ENCODE measurements at regions not wholly inside any gene's neighbourhood (a gene's known extent, or its start where the extent isn't known, plus 50 kb on each side); places are given as distances from the start of the nearest gene placed in this dataset.

- TF ChIP-seq MAX (IDR thresholded peaks at IDR 0.05; ENCODE audit: low read depth, low read length) (no peak), CTCF (IDR thresholded peaks at IDR 0.05; ENCODE audit: low read depth, low read length) (no peak), POLR2A (IDR thresholded peaks at IDR 0.05; ENCODE audit: extremely low read depth, insufficient read length) (no peak), MYC (IDR thresholded peaks at IDR 0.05; ENCODE audit: low read depth, low read length) (no peak)
- no peak overlapping the region for H3K4me3 ChIP-seq (ENCODE audit: low read depth, low read length)
- DNase-seq (ENCODE audit: low read depth): peak; percentile 1
Observed at GRCh38 chr19:28606269-28607032, 606.5 kb downstream of the UQCRFS1 start.

GRCh38 chr19:28605501-28606268 is 607.3 kb downstream of the UQCRFS1 start:
- no peak for DNase-seq (ENCODE audit: low read depth)
- TF ChIP-seq CTCF (IDR thresholded peaks at IDR 0.05; ENCODE audit: low read depth, low read length): no peak
- TF ChIP-seq MYC (IDR thresholded peaks at IDR 0.05; ENCODE audit: low read depth, low read length): no peak
- TF ChIP-seq POLR2A (IDR thresholded peaks at IDR 0.05; ENCODE audit: extremely low read depth, insufficient read length): no peak
- no peak for TF ChIP-seq MAX (IDR thresholded peaks at IDR 0.05; ENCODE audit: low read depth, low read length)

GRCh38 chr19:28603453-28603852 is 609.5 kb downstream of the UQCRFS1 start:
- DNase-seq (ENCODE audit: low read depth): no peak

More at GRCh38 chr19:28605501-28606268, 607.3 kb downstream of the UQCRFS1 start:
- no peak overlapping the region for H3K4me3 ChIP-seq (ENCODE audit: low read depth, low read length)

GRCh38 chr19:28602675-28603298 is 610.2 kb downstream of the UQCRFS1 start:
- no peak for DNase-seq (ENCODE audit: low read depth)
- H3K4me3 ChIP-seq (ENCODE audit: low read depth, low read length): no peak overlapping the region
- TF ChIP-seq MYC (IDR thresholded peaks at IDR 0.05; ENCODE audit: low read depth, low read length) (no peak), POLR2A (IDR thresholded peaks at IDR 0.05; ENCODE audit: extremely low read depth, insufficient read length) (no peak), MAX (IDR thresholded peaks at IDR 0.05; ENCODE audit: low read depth, low read length) (no peak), CTCF (IDR thresholded peaks at IDR 0.05; ENCODE audit: low read depth, low read length) (no peak)

More at GRCh38 chr19:28603453-28603852, 609.5 kb downstream of the UQCRFS1 start:
- TF ChIP-seq CTCF (IDR thresholded peaks at IDR 0.05; ENCODE audit: low read depth, low read length) (no peak), POLR2A (IDR thresholded peaks at IDR 0.05; ENCODE audit: extremely low read depth, insufficient read length) (no peak), MAX (IDR thresholded peaks at IDR 0.05; ENCODE audit: low read depth, low read length) (no peak), MYC (IDR thresholded peaks at IDR 0.05; ENCODE audit: low read depth, low read length) (no peak)
- H3K4me3 ChIP-seq (ENCODE audit: low read depth, low read length): no peak overlapping the region

- DNase-seq (ENCODE audit: low read depth): no peak
- TF ChIP-seq CTCF (IDR thresholded peaks at IDR 0.05; ENCODE audit: low read depth, low read length): no peak
- TF ChIP-seq MAX (IDR thresholded peaks at IDR 0.05; ENCODE audit: low read depth, low read length): no peak
- no peak for TF ChIP-seq MYC (IDR thresholded peaks at IDR 0.05; ENCODE audit: low read depth, low read length)
- no peak for TF ChIP-seq POLR2A (IDR thresholded peaks at IDR 0.05; ENCODE audit: extremely low read depth, insufficient read length)
- no peak overlapping the region for H3K4me3 ChIP-seq (ENCODE audit: low read depth, low read length)
Observed at GRCh38 chr19:28601723-28602440, 611.1 kb downstream of the UQCRFS1 start.
